T-helper 2 cell (primary cell): ENCODE measurements at regions not wholly inside any gene's neighbourhood (a gene's known extent, or its start where the extent isn't known, plus 50 kb on each side); places are given as distances from the start of the nearest gene placed in this dataset.
"Not testable (repeated sequence)": the region's sequence is repeated elsewhere in the genome, so short reads cannot be mapped to it uniquely, and the experiment has no call there.

Experiments
- DNase-seq, 5 experiments: peaks; one replicate each; pipeline versions ENCODE4 v3.0.0 to v3.0.0-alpha.2; 2012 to 2022

DNA sequence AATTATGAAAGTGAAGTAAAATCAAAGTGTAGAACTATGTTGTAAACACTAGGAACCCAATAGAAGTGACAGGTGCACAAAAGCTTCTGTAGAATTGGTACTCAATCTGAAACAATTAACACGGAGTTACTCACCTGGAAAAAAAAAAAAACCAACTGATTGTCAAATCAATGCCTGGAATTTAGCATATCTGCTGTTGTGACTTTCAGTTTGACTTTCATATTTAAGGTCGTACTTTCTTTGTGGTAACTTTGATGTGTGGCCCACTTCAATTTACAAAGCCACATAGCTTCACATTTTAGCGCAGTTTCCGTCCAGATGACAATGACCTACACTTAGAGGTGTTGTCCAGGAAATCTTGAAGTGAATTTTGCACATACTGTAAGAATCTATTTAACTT is 1124.9 kb downstream of the STIM2 start:
- DNase-seq, result no peak

DNA sequence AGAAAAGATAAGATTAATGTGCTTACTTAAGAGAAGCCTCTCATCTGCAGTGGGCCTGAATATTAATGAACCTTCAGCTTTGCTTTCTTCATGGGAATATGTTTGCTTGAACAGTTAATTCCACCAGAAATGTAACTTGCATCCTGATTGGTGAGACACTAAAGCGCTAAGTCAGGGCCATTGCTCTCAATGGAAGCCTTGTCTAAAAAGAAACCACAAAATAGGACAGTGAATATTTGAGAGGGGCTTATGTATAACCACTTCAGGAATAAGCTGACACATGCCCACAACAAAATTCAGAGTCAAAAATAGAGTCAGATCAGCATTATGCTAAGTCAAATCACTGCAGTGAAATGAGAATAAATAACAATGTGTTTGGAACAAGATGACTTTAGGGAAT is 1125.8 kb downstream of the STIM2 start:
- no peak for DNase-seq

DNA sequence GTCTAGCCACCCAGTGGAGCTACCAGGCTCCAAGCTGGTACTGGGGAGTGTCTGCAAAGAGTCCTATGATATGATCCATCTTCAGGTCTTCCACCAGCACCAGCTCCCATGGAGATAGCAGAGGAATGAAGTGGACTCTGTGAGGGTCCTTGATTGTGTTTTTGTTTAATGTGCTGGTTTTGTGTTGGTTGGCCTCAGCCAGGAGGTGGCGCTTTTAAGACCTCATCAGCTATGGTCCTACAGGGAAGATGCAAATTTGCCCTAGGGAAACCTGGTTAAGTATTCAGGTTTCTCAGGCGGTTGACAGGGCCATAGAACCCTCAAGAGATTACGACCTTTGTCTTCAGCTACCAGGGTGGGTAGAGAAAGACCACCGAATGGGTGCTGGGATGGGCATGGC is 1141.1 kb downstream of the STIM2 start:
- DNase-seq, result no peak

DNA sequence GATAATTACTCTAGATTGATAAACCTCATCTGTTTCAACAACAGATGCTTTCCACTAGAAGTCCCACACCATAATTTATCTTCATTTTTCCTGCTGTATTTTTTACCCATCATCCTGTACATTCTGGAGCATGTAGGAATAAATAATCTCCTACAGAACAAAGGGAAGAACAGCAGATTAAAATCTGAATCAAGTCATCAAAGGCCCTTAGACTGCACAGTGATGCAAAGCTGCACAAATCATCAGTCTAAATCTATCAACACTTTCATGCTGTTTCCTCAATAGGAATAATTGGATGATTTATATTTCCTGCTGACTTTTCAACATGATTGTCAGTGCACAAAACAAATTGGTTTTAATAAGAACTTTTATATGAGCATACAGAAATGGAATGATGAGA is 1143.9 kb downstream of the STIM2 start:
- no peak for DNase-seq

DNA sequence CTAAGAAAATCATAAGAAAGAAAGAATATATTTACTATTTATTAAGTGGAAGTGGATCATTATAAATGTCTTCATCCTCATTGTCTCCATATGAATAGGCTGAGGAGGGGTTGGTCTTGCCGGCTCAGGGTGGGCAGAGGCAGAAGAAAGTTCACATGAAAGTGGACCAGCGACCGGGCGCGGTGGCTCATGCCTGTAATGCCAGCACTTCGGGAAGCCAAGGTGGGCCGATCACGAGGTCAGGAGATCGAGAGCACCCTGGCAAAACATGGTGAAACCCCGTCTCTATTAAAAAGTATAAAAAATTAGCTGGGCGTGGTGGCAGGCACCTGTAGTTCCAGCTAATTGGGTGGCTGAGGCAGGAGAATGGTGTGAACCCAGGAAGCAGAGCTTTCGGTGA is 1145.4 kb downstream of the STIM2 start:
- no peak for DNase-seq

DNA sequence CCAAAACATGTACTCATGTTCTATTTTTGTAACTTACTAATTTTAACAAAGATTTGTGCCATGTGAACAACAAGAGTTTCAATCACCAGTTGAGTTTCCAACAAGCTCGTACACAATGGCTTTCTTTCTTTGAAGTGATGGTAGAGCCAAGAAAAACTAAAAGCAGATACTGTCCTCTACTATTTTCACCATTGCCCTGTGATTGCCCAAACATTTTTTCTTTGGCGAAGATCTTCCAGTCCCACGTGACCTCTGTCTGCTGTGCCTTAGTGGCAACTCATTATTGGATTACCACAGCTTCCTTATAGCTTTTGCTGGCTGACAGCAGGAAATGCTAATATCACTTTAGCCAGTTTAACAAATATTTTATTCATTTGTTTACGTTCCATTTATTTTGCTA is 1147.1 kb downstream of the STIM2 start:
- DNase-seq, result no peak

DNA sequence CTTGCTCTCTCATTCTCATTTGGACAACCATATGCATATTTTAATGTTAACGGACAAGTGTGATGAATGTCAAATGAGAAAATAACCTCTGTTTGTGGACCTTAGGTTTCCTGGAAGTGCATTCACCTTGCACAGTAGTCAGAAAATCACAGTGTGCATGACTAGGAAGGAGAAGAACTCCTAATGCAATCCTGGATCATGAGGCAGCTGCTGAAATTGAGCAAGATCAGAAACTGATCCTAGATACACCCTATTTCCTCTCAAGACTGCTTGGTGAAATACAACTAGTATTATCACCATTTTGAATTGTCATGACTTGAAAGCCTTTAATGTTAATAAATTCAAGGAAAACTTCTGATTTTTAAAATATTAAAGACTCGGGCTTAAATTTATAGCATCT is 1148.9 kb downstream of the STIM2 start:
- DNase-seq, result no peak

DNA sequence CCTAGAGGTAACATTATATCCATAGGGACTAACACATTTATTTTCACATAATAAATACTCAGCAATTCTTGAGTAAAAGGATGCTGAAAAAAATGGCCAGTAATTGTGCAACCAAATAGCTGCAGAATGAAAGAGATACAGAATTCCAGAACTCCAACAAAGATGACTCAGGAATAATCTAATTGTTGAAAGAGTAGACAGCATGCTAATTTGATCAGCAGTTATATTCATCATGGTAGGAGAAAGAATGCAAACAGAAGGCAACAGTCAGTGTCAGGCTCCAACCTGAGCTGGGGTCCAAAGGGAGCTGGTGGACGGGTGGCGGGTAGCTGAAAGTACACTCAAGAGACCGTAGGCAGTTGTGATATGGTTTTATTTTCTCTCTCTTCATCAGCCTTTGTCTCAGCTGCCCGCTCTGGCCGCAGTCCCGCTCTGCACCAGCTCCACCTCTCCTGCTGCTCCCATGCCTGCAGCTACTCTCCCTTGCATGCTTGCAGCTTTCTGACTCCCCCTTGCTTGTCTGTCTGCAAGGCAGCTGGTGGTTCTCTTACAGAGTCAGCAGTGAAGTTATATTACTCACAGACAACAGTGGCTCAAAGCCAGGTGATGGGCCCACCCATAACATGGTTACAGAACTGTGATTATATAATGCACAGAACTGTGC is 1150.1 kb downstream of the STIM2 start:
- DNase-seq, result no peak

DNA sequence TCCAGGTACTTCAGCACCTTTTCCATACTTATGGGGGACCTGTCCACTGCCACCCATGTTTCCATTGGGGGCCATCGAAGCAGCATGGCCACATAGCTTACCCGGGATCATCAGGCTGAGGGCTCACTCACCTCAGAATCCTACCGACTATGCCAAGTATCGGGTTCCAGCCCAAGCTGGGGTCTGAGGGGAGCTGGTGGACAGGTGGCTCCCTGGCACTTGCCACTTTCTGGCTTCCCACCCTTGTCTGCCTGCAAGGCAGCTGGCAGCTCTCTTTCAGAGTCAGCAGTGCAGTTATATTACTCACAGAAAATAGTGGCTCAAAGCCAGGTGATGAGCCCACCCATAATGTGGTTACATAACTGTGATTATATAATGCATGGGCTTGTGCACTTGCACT is 1153.8 kb downstream of the STIM2 start:
- DNase-seq, result no peak

DNA sequence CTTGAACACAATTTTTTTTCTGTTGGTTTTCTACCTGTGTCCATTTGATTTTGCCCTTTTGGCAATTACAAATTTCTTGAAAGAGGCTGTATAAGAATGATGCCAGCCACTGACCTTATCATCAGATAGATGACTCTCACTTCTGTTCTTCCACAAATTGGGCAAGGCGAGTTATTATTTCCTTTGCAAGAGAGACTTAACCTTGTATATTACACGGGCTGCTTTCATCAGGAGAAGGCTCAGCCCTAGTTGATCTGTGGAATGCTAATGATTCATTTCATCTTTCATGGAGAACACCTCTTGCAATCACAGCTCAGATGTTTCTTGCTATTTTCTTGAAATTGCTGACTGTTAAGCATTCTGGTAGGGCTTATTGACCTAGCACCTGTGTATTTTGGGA is 1155.4 kb downstream of the STIM2 start:
- no peak for DNase-seq

DNA sequence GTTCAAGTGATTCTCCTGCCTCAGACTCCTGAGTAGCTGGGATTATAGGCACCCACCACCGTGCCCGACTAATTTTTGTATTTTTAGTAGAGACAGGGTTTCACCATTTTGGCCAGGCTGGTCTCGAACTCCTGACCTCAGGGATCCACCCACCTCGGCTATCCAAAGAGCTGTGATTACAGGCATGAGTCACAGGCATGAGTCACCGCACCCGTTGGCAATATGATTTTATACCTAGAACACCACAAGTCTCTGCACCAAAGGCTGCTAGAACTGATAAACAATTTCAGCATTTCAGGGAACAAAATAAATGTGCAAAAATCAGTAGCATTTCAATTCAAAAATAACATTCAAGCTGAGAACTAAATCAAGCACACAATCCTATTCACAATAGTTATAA is 1177.6 kb downstream of the STIM2 start:
- not testable (repeated sequence) for DNase-seq

DNA sequence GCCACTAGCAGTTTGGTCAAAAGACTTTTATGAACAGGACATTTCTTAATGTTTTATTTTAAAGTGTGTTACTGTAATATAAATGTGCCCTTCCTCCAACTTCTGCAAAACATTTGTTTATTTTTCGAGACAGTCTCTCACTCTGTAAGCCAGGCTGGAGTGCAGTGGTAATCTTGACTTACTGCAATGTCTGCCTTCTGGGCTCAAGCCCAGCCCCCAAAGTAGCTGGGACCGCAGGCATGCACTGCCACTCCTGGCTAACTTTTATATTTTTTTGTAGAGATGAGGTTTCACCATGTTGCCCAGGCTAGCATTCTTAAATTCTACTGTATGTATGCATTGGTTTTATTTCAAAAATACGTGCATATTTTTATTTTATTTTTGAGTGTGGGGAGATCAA is 1201.9 kb downstream of the STIM2 start:
- no peak for DNase-seq

DNA sequence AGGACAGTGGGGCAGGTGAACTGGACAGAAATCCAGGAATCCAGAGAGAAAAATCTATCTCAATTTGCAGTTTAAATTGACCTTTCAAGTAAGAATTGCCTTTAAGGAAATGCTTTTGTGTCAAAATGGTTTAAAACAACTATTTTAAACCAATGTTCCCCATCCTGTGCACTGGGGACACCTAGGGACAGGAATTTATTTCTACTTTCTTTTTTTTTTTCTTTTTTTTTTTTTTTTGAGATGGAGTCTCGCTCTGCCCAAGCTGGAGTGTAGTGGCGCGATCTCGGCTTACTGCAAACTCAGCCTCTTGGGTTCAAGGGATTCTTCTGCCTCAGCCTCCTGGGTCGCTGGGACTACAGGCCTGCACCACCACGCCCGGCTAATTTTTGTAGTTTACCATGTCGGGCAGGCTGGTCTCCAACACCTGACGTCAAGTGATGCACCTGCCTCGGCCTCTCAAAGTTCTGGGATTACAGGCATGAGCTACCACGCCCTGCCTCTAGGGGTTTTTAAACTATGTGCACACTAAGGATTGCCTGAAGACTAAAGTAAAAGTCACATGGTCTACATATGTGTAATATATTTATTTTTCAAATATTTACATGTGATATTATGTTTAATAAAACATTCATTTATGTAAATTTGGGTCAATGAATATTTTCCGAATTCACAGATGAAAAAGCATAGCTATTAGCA is 1213.4 kb downstream of the STIM2 start:
- DNase-seq, result no peak

DNA sequence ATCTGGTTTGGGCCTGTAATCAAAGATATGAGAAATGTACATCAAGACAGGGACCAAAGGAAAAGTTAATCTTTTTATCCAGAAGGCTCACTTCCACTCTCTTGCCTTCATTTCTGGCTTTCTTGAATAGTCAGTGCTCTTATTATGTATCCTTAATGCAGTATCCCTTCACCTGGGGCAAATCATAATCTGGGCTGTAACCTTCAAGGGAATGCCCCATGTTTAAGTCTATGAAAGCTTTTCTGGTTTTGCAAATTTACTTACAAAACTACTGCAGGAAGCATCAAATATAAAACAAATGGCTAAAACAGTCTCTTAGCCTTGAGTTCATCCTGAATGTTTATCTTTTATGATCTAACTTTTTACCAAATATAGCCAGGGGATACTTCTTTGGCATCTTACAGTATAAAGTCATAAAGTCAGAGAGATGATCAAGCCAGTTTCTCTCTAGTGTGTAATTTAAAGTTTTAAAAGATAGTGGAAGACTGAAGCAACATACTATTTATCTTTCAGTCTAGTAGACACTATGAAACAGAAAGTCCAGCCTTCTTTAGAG is 1214.8 kb downstream of the STIM2 start:
- no peak for DNase-seq

DNA sequence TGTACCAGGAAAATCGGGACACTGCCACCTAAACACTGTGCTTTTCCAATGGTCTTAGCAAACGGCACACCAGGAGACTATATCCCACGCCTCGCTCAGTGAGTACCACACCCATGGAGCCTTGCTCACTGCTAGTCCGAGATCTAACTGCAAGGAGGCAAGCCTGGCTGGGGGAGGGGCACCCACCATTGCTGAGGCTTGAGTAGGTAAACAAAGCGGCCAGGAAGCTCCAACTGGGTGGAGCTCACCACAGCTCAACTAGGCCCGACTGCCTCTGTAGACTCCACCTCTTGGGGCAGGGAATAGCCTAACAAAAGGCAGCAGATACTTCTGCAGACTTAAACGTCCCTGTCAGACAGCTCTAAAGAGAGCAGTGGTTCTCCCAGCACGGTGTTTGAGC is 1216.6 kb downstream of the STIM2 start:
- not testable (repeated sequence) for DNase-seq

DNA sequence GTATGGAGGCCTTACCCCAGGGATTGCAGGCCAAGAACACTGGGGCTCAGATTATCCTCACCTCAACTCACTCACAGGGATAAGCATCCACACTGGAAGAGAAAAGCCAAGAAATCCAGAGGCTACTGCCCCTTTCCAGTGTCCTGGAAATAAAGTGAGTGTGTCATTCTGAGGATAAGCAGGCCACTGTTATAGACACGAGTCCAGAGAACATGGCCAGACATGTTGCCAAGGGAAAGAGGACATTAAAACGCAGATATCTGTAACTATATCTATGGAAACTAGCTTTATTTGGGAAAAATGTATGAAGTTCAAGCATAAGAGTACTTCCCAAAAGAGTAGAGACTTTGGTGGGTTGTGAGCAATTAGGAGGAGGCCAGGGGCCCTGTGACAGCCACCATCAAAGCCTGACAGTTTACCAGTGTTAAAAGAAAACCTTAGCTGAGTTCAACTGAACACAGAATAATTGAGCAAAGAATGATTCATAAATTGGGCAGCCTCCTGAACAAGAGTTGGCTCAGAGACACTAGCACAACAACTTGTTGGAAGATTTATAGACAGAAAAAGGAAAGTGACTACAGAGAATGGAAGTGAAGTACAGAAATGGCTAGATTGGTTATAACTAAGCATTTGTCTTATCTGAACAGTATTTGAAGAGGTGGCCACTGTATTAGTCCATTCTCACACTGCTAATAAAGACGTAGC is 1222.2 kb downstream of the STIM2 start:
- no peak for DNase-seq

DNA sequence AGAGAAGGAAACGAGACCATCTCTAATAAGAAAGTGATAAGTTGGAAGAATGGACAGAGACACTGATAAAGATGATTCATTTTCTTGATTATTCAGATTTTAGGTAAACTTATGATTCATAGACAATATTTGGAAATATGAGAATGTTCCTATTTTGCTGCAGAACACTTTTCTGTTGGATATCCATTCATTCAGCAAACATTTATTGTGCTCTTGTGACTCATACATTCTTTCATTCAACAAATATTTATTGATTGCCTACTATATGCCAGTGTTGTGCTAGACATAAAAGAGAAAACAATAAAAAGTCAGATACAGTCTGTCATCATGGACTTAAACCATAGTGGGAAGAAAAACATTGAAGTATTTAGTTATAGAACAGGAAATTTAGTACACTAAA is 1232.0 kb downstream of the STIM2 start:
- DNase-seq, result no peak

DNA sequence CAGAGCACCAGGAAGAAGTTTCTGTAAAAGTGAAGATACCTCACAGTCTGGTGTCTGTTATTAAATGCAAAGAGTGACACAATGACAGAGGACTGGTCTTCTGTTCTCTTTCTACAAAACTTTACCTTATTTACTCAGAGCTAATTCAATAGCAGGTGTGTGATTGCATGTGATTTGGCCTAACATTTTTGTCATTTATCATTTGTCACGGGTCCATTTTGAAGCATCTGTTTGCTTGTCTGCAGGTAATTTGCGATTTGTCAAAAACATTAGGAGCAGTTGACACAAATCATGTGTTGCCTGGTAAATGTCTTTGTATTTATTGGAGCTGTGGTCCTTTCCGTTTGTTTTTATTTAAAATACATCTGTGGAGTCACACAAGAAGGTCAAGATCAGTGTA is 1232.4 kb downstream of the STIM2 start:
- DNase-seq, result no peak

DNA sequence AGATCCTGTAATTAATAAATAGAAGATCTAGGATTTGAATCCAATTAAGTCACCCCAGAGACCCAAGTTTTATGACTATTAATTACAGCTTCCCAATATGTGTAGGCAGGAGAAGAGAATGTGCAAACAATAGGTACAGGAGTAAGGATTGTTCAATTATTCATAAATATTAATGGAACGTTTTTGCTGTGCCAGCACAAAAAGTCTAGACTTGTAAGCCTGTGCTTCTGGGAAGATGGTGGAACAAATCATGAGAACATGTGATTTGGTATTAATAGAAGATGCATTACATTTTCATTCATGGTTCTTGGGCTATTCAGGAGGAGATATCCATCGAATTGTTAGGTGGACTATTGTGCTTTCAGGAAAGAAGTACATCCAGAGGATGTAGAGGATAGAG is 1240.9 kb downstream of the STIM2 start:
- DNase-seq, result no peak

DNA sequence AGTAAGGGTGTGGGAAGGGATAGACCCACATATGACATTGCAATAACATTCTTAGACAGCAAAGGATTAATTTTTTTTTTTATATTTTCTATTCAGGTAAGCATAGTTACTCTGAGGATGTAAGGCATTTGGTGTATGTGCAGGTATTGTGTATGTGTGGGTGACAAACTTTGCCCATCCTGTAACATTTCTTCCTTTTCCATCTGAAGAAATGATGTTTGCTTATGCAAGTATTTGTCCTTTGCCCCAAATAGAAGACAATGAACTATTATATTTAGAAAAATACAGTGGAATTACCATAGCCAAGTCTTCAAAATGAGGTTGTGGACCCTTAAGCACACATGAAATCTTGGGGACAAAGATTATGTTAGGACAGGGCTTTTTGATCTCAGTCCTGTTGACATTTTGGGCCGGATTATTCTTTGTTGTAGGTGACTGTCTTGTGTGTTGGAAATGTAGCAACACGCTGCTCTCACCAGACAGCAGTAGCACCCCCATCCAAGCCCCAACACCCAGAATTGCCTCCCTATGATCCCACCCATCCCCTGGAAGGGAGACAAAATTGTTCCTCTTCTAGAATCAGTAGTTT is 1244.7 kb downstream of the STIM2 start:
- DNase-seq, result no peak

DNA sequence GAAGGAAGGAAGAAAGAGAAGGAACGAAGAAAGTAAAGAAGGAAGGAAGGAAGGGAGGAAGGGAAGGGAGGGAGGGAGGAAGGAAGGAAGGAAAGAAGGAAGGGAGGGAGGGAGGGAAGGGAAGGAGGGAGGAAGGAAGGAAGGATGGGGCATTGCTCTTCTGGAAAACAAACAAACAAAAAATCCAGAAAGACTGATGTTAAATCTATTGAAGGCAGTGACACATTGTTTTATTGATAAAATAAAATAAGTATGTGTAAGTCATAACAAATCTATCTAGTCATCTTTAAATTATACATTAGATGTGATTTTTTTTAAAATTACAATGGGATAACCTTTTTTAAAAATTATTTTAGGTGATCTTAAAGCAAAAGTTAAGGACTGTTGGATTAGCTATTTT is 1245.5 kb downstream of the STIM2 start:
- no peak for DNase-seq

DNA sequence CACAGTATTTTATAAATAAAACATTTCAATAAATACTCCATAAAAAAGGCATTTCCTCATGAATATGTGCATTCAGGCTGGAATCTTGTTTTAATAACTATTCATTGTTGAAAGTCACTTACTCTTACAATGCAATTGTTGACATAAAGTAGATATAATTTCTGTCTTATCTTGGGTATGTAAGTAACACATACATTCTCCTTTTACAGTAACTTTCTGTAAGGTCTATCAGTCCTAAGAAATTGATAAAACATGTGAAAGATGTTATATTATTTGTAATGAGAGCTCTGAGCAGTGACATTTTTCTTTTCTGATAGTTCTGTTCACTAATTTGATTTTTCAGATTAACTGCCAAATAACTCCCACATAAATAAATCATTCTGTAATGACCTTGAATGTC is 1249.2 kb downstream of the STIM2 start:
- DNase-seq, result no peak

DNA sequence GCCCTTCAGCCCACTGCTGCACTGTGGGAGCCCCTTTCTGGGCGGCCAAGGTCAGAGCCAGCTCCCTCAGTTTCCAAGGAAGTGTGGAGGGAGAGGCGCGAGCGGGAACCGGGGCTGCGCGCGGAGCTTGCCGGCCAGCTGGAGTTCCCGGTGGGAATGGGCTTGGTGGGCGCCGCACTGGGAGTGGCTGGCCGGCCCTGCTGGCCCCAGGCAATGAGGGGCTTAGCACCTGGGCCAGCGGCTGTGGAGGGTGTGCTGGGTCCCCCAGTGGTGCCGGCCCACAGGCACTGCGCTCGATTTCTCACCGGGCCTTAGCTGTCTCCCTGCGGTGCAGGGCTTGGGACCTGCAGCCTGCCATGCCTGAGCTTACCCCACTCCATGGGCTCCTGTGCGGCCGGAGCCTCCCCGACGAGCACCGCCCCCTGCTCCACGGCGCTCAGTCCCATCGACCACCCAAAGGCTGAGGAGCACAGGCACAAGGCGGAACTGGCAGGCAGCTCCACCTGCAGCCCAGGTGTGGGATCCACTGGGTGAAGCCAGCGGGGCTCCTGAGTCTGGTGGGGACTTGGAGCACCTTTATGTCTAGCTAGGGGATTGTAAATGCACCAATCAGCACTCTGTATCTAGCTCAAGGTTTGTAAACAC is 1252.2 kb downstream of the STIM2 start:
- DNase-seq, result not testable (repeated sequence)
